GM10266 (cell line): ENCODE measurements at regions not wholly inside any gene's neighbourhood (a gene's known extent, or its start where the extent isn't known, plus 50 kb on each side); places are given as distances from the start of the nearest gene placed in this dataset.
"Not testable (repeated sequence)": the region's sequence is repeated elsewhere in the genome, so short reads cannot be mapped to it uniquely, and the experiment has no call there.

Source experiments
- DNase-seq: peaks from one replicate; pipeline ENCODE4 v3.0.0; 2012; ENCODE audit errors: extremely low spot score
- CTCF ChIP-seq: IDR thresholded peaks from 2 replicates; pipeline ENCODE4 v1.5.1; 2012; ENCODE audit warnings: mild to moderate bottlenecking, low read depth; ENCODE audit not compliant: control insufficient read depth, insufficient read depth; ENCODE audit errors: missing control alignments

GRCh38 chr14:105760691-105761344 lies 234.4 kb downstream of the TMEM121 start:
- no peak for DNase-seq
- no peak for TF ChIP-seq CTCF

GRCh38 chr14:105761345-105761740 lies 235.0 kb downstream of the TMEM121 start:
- DNase-seq = not testable (repeated sequence)

DNA sequence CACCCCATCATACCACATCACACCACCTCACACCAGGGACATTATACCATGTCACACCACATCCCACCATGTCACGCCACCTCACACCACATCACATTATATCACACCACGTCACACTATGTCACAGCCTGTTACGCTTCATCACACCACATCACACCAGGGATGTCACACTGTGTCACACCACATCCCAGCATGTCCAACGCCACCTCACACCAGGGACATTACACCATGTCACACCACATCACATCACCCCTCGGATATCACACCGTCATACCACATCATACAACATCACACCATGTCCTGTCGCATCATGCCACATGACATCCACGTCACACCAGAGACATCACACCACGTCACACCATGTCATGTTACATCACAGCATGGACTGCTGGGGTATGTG lies 235.5 kb downstream of the TMEM121 start:
- no peak for TF ChIP-seq CTCF
- DNase-seq = no peak

DNA sequence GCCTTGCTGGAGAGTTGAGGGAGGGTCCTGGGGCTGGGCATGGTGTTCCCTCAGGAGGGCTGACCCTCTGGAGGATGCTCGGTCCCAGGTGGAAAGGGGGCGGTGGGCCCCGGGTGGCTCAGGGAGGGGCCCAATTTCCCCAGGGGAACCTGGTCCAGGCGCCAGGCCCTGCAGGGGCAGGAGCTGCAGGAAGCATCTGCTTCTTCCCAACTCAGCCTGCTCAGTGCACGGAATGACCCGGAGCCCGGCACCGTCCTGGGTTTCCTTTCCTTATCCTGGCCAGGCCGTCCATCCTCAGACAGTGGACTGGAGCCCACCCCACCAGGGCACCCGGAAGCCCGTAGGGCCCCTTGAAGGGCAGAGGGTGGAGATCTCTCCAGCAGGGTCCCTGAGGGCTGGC lies 235.9 kb downstream of the TMEM121 start:
- DNase-seq = not testable (repeated sequence)

- DNase-seq = not testable (repeated sequence)
Measured at GRCh38 chr14:105764254-105764901, 238.0 kb downstream of the TMEM121 start.

DNA sequence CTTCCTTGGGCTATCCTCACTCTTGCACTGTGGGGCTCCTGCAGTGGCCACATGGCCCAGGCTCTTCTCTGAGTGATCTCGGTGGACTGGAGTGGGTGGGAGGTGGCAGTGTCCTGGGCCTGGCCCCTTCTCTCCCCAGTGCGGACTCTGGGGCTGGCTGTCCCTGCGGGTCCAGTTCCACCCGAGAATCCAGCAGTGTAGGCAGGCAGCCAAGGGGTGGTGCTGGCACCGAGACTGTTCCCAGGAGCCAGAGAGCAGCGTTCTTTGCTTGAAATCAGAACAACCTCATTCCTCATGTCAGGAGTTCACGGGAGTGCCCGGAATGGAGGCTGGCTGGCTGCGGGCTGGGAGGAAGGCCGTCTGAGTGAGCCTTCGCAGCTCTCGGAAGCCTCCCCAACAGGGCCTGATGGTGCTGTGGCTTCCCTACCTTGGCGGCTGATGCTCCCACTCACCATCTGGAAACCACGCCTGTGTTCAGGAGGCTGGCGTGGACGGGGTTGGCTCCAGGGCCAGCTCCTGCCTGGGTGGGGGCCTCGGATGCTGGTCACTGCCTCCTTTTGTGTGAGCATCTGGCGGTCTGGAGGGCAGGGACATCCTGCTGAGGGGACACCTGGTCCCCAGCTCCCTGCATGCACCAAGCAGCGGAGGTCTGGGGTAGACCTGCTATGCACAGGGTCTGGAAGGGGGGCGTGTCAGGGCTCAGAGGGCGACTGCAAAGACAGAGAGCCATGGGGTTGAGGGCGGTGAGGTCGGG lies 238.9 kb downstream of the TMEM121 start:
- not testable (repeated sequence) for DNase-seq

GRCh38 chr14:105765893-105766614 lies 239.7 kb downstream of the TMEM121 start:
- no peak for DNase-seq
- no peak for TF ChIP-seq CTCF

DNA sequence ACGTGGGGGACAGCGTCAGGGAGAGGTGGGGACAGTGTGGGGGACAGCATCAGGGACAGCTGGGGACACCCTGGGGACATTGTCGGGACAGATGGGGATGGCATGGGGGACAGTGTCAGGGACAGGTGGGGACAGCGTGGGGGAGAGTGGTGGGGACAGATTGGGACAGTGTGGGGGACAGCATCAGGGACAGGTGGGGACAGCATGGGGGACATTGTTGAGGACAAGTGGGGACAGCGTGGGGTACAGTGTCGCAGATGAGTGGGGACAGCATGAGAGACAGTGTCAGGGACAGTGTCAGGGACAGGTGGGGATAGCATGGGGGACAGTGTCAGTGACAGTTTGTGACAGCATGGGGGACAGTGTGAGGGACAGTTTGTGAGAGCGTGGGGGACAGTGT lies 240.9 kb downstream of the TMEM121 start:
- no peak for DNase-seq
- TF ChIP-seq CTCF = no peak

- DNase-seq = not testable (repeated sequence)
Measured at GRCh38 chr14:105768039-105768438, 241.7 kb downstream of the TMEM121 start.

GRCh38 chr14:105769061-105769730 lies 242.8 kb downstream of the TMEM121 start:
- not testable (repeated sequence) for DNase-seq

- not testable (repeated sequence) for DNase-seq
Measured at GRCh38 chr14:105770619-105771216, 244.3 kb downstream of the TMEM121 start.

DNA sequence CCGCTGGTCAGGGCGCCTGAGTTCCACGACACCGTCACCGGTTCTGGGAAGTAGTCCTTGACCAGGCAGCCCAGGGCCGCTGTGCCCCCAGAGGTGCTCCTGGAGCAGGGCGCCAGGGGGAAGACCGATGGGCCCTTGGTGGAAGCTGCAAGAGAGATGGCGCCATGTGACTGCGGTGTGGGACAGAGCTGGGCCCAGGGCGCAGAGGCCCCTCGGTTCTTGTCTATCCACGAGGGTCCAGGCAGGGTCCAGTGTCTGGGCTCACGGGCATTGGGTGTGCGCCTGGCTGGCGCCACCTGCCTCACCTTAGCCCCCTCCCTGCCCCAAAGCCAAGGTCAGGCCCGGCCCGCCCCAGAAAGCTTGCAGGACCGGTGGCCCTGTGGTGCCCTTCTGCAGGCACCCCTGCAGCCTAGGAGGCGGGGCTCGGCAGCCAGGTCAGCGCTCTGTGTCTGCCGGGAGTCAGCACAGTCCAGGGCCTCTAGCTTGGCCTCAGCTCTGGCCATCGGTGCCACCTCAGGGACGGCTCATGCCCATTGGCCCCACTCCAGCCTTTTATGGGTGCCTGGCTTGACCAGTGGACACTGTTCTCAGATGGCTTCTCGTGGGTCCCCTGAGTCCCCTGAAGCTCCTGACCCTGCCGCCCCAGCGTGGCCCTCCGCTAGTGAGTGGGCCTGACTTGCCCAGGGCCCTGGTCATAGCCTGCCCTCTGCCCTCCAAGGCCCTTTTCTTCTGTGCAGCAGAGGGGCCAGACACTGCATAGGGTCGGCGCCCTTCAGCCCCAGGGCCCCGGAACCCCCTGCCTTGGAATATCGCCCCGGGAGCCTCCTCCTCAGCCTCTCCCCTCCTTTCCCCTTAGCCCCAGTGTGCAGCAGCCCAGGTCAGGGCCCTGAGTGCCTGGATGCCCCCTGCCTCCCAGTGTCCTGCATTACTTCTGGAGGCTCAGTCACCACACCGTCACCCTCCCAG lies 245.2 kb downstream of the TMEM121 start:
- DNase-seq = not testable (repeated sequence)
